Neural progenitor cell (in vitro differentiated cells): ENCODE measurements at regions not wholly inside any gene's neighbourhood (a gene's known extent, or its start where the extent isn't known, plus 50 kb on each side); places are given as distances from the start of the nearest gene placed in this dataset.
A peak's percentile ranks its signal among the peaks of the same experiment; 100 is the strongest.

Experiments used
- DNase-seq: peaks from one replicate; pipeline ENCODE4 v3.0.0-alpha.2; 2016; ENCODE audit warnings: low spot score
- H2AFZ ChIP-seq: fragments of 200-600 bp; sonication (generic); replicated peaks from 2 replicates; pipeline ENCODE4 v1.6.1; 2016; ENCODE audit warnings: antibody characterized with exemption
- H3F3A ChIP-seq: fragments of 200-600 bp; sonication (generic); 2 replicates; pipeline ENCODE4 v1.6.1; 2016; ENCODE audit warnings: antibody characterized with exemption, low read depth
- H3K27ac ChIP-seq: fragments of 200-600 bp; sonication (generic); 2 replicates; pipeline ENCODE4 v1.5.1; 2016; ENCODE audit warnings: mild to moderate bottlenecking
- H3K27me3 ChIP-seq: fragments of 200-600 bp; sonication (generic); 2 replicates; pipeline ENCODE4 v1.6.1; 2016; ENCODE audit warnings: mild to moderate bottlenecking, moderate library complexity
- H3K36me3 ChIP-seq: fragments of 200-600 bp; sonication (generic); 2 replicates; pipeline ENCODE4 v1.5.1; 2016
- H3K4me1 ChIP-seq: fragments of 200-600 bp; sonication (generic); 2 replicates; pipeline ENCODE4 v1.6.1; 2016; ENCODE audit warnings: mixed run types
- H3K4me2 ChIP-seq: fragments of 200-600 bp; sonication (generic); 2 replicates; pipeline ENCODE4 v1.6.1; 2016
- H3K4me3 ChIP-seq: fragments of 200-600 bp; sonication (generic); 2 replicates; pipeline ENCODE4 v1.5.1; 2016
- H3K79me2 ChIP-seq: fragments of 200-600 bp; sonication (generic); 2 replicates; pipeline ENCODE4 v1.6.1; 2016; ENCODE audit warnings: low read depth
- H3K9ac ChIP-seq: fragments of 200-600 bp; sonication (generic); 2 replicates; pipeline ENCODE4 v1.6.1; 2016
- H3K9me3 ChIP-seq: fragments of 200-600 bp; sonication (generic); 2 replicates; pipeline ENCODE4 v1.5.1; 2016; ENCODE audit warnings: low read depth
- H4K20me1 ChIP-seq: fragments of 200-600 bp; sonication (generic); 2 replicates; pipeline ENCODE4 v1.6.1; 2016; ENCODE audit warnings: low read depth
- H3K27ac Mint-ChIP-seq: 3 replicates; pipeline ENCODE4 v1.8.0; 2021; ENCODE audit warnings: mixed read lengths
- H3K27me3 Mint-ChIP-seq: 2 replicates; pipeline ENCODE4 v1.8.0; 2022; ENCODE audit warnings: low read depth, mild to moderate bottlenecking, inconsistent platforms, moderate library complexity, mixed read lengths; ENCODE audit not compliant: insufficient read depth
- H3K36me3 Mint-ChIP-seq: 3 replicates; pipeline ENCODE4 v1.8.0; 2021; ENCODE audit warnings: mixed read lengths
- H3K4me1 Mint-ChIP-seq: 3 replicates; pipeline ENCODE4 v1.8.0; 2021; ENCODE audit warnings: mixed read lengths
- H3K4me3 Mint-ChIP-seq: 3 replicates; pipeline ENCODE4 v1.8.0; 2021; ENCODE audit warnings: mild to moderate bottlenecking, moderate library complexity, mixed read lengths
- H3K9me3 Mint-ChIP-seq: 3 replicates; pipeline ENCODE4 v1.8.0; 2020; ENCODE audit warnings: mixed read lengths
- EZH2 ChIP-seq: fragments of 200-600 bp; sonication (generic); IDR thresholded peaks from 2 replicates; pipeline ENCODE4 v1.6.1; 2017; ENCODE audit warnings: antibody characterized with exemption, mild to moderate bottlenecking, moderate library complexity
- EZH2phosphoT487 ChIP-seq: fragments of 200-600 bp; sonication (generic); IDR thresholded peaks from 2 replicates; pipeline ENCODE4 v1.6.1; 2017; ENCODE audit warnings: antibody characterized with exemption
- TF ChIP-seq, protein P1 (sequence below): fragments of 200-600 bp; sonication (generic); IDR thresholded peaks from 2 replicates; pipeline ENCODE4 v1.5.1; 2017; ENCODE audit warnings: antibody characterized with exemption, mild to moderate bottlenecking

DNA sequence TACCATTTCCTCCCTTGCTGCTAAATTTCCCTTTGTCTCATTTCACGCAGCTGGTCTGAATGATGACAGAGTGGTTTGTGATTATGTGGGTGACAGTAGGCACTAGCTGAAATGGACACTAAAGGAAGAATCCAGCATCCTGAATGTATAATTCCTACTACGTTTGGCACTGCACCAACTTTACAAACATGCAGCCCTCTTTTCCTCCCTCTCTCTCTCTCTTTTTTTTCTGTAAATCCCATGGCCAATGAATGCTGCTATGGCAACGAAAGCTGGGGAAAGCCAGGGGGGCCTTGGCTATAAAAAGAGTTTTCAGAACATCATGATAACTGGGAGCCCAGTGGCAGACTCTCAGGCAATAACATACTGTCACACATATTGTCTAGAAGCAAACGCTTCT lies 367.2 kb upstream of the AGTR1 start:
- no peaks in the 10 kb centered on the region for H3K9me3 ChIP-seq
- peaks cover 15% of the 10 kb centered on the region for H3K9me3 Mint-ChIP-seq
- H3K27me3 ChIP-seq: no peaks in the 10 kb centered on the region
- H3K4me1 ChIP-seq: peaks cover 9% of the 10 kb centered on the region
- peak overlapping the region; percentile 74 for H3K4me3 Mint-ChIP-seq
- H3K27me3 Mint-ChIP-seq: peaks cover 3% of the 10 kb centered on the region
- H3K79me2 ChIP-seq: no peaks in the 10 kb centered on the region
- DNase-seq: no peak
- H3K27ac Mint-ChIP-seq: peak overlapping the region; percentile 98
- no peaks in the 10 kb centered on the region for H3K36me3 ChIP-seq
- H4K20me1 ChIP-seq: no peaks in the 10 kb centered on the region
- no peak overlapping the region for H3K4me3 ChIP-seq
- no peaks in the 10 kb centered on the region for H3F3A ChIP-seq
- peak overlapping the region; percentile 45 for H2AFZ ChIP-seq
- H3K4me1 Mint-ChIP-seq: peaks cover 41% of the 10 kb centered on the region
- no peak overlapping the region for H3K4me2 ChIP-seq
- H3K9ac ChIP-seq: no peak overlapping the region
- no peak for TF ChIP-seq EZH2
- no peak for TF ChIP-seq EZH2phosphoT487
- TF ChIP-seq, protein P1, sequence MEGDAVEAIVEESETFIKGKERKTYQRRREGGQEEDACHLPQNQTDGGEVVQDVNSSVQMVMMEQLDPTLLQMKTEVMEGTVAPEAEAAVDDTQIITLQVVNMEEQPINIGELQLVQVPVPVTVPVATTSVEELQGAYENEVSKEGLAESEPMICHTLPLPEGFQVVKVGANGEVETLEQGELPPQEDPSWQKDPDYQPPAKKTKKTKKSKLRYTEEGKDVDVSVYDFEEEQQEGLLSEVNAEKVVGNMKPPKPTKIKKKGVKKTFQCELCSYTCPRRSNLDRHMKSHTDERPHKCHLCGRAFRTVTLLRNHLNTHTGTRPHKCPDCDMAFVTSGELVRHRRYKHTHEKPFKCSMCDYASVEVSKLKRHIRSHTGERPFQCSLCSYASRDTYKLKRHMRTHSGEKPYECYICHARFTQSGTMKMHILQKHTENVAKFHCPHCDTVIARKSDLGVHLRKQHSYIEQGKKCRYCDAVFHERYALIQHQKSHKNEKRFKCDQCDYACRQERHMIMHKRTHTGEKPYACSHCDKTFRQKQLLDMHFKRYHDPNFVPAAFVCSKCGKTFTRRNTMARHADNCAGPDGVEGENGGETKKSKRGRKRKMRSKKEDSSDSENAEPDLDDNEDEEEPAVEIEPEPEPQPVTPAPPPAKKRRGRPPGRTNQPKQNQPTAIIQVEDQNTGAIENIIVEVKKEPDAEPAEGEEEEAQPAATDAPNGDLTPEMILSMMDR: no peak
- peaks cover 4% of the 10 kb centered on the region for H3K36me3 Mint-ChIP-seq
- H3K27ac ChIP-seq: no peak overlapping the region

DNA sequence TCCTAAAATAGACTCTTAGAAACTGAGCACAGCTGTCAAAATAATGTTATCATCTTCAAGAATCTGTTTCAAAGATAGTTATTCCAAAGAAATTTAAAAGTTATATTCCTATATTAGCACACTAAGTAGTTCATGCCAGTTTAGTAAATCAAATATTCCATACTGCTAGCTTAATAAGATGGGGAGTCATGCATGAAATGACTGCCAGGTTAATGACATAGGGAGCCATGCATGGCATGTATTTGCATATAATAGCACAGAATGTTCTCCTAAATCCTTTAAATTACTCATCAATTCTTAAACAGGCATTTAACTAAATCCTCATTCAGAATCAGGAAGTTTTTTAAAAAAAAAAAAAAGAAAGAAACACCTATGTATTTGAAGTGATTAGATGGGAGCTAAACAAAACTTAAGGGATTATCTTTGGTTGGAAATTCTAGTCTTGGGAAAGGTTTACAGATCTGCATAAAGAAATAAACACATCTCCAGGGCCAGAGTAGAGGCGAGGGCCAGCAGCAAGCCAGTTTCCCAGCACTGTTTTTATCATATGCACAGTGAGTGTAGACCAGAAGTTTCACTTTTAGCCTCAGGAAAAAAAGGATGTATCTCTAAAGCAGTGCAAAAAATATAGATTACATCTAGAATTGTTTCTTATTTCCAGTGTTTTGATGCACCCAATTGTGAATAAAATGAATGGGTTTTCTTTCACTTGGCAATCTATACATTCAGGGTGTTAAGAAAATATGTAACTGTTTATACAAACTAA lies 366.4 kb upstream of the AGTR1 start:
- Histone ChIP-seq H2AFZ (no peak overlapping the region), H3K36me3 (no peaks in the 10 kb centered on the region), H4K20me1 (no peaks in the 10 kb centered on the region), H3K27me3 (no peaks in the 10 kb centered on the region), H3K9ac (no peak overlapping the region), H3K4me1 (peaks cover 9% of the 10 kb centered on the region), H3K4me2 (no peak overlapping the region), H3F3A (no peaks in the 10 kb centered on the region), H3K9me3 (no peaks in the 10 kb centered on the region), H3K79me2 (no peaks in the 10 kb centered on the region), H3K4me3 (no peak overlapping the region), H3K27ac (no peak overlapping the region)
- DNase-seq: no peak
- peak overlapping the region; percentile 98 for H3K27ac Mint-ChIP-seq
- H3K4me3 Mint-ChIP-seq: peak overlapping the region; percentile 74
- peaks cover 4% of the 10 kb centered on the region for H3K36me3 Mint-ChIP-seq
- H3K27me3 Mint-ChIP-seq: peaks cover 3% of the 10 kb centered on the region
- H3K9me3 Mint-ChIP-seq: peaks cover 11% of the 10 kb centered on the region
- TF ChIP-seq, protein P1: no peak
- TF ChIP-seq EZH2 (no peak), EZH2phosphoT487 (no peak)
- peaks cover 41% of the 10 kb centered on the region for H3K4me1 Mint-ChIP-seq

DNA sequence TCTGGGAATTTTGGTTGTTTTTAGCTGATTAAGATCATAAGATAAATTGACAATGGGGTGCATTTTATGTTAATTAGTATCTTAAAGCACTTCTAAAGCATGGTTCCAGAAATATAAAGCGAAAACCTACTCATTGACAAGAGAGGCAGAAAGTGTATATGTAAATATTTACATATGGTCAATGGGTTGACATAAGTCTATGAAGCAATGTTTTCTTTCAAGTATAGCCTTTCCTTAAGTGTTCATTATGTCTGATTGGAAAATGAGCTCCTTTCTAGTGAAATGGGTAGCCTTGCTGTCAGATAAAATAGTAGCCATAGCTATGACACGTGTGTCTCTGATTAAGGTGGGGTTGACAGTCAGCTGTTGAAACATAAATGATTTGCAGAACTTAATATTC lies 365.2 kb upstream of the AGTR1 start:
- H3K27ac Mint-ChIP-seq: no peak overlapping the region
- Histone ChIP-seq H3K27ac (no peak overlapping the region), H4K20me1 (no peaks in the 10 kb centered on the region), H2AFZ (no peak overlapping the region), H3F3A (no peaks in the 10 kb centered on the region), H3K9me3 (no peaks in the 10 kb centered on the region), H3K27me3 (no peaks in the 10 kb centered on the region), H3K4me1 (peaks cover 9% of the 10 kb centered on the region), H3K4me2 (no peak overlapping the region), H3K79me2 (no peaks in the 10 kb centered on the region), H3K36me3 (no peaks in the 10 kb centered on the region), H3K4me3 (no peak overlapping the region), H3K9ac (no peak overlapping the region)
- no peak for DNase-seq
- peaks cover 2% of the 10 kb centered on the region for H3K36me3 Mint-ChIP-seq
- H3K4me3 Mint-ChIP-seq: no peak overlapping the region
- H3K4me1 Mint-ChIP-seq: peaks cover 41% of the 10 kb centered on the region
- peaks cover 11% of the 10 kb centered on the region for H3K9me3 Mint-ChIP-seq
- peaks cover 3% of the 10 kb centered on the region for H3K27me3 Mint-ChIP-seq
- TF ChIP-seq EZH2phosphoT487 (no peak), EZH2 (no peak)
- TF ChIP-seq, protein P1: no peak
